GM21515 (cell line): ENCODE measurements at regions not wholly inside any gene's neighbourhood (a gene's known extent, or its start where the extent isn't known, plus 50 kb on each side); places are given as distances from the start of the nearest gene placed in this dataset.

ENCODE experiments used
- ATAC-seq: cut with Tn5 transposase; IDR thresholded peaks from one replicate; pipeline ENCODE4 v1.9.1; 2021; ENCODE audit not compliant: unreplicated experiment

DNA sequence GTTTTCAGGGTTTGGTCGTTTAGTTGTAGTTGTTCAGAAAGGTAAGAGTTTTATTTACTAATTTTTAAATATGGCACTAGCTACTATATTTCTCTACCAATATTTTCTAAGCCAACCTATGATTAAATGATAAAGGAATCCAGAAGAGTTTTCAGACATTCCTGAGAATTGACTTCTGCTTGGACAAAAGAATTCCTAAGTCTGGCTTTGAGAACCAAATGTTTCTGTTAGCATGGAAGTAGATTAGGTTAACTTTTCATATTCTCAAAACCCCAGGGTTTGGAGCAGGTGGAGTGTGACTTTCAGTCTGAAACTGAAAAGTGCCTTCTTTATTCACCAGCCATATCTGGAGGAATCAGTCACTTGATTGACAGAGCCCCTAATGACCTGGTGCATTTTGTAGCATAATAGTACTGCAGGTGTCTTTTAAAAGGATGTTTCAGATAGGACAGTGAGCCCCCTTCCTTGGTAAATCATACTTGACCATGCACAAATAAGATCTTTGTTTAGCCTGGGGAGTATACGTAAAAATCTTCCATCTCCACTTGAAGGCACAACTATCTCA lies 457.0 kb upstream of the ZNF462 start:
- ATAC-seq: no peak

DNA sequence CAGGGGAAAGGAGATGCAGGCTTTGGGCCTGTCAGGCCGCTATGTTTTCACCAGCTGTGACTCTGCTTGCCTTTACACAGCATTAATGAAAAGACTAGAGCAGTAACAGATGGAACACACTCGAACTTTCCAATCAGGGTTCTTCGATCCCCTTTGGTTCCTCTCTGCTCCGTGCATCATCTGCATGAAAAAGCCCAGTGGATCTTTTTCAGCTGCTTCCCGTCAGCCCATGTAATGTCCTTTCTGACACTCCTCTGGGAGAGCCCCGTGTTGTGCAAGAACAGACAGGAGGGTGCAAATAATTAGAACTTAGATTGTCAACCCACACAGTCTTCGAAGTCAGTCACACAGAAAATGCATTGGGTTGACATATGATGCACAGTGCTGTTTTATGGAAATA lies 448.9 kb upstream of the ZNF462 start:
- no peak for ATAC-seq

DNA sequence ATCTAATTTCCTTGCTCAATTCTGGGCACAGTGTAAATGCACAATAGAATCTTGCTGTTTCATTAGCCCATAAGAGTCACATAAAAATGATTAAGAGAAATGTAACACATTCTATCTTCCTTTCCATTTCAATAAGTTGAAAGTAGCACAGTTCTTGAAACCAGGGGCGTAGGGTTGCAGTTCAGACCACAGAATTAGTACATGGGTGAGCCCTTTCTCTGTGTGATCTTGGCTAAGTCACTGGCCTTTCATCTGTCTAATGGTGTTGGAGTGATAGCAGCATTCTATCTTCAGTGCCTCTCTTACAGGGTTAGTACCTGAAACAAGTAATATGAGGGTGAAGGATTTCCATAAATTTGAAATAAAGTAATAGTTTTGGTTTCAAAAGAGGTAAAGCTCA lies 445.3 kb upstream of the ZNF462 start:
- ATAC-seq: no peak

DNA sequence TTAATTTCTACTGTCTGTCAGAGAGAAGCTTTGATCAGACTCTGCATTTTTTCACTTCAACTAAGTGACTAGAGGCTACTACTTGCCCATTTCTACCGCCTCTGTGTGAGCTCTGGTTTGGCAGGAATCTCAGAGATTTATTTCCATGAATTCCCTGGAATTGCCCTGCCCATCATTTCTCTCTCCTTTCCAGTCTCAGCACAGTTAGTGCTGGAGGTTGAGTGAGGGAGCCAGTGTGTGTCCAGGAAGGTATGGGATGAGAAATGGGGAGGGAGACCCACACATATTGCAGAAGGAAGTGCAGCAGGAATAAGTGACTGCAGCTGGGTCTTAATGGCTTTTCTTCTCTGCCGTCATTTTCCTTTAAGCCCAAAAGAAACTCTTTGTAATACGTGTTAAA lies 443.1 kb upstream of the ZNF462 start:
- no peak for ATAC-seq

DNA sequence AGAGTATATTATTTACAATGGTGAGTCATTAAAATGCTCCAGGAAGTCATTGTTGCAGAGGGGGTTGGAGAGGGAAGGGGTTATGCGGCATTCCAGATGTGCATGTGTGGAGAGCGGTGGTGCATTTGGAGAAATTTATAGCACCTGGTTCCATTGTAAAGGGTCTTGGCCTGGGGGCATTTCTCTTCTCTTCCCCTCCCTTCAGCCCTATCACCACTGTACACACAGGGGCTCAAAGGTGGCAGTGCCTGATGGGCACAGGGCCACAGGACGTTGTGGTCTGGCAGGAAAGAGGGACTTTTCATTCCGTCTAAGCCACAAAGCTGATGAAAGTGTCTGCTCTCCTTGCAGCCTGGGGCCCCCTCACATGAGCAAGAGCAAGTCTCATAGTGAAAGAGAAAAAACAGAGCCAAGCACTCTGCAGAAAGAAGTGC lies 442.4 kb upstream of the ZNF462 start:
- ATAC-seq: peak; percentile 57

DNA sequence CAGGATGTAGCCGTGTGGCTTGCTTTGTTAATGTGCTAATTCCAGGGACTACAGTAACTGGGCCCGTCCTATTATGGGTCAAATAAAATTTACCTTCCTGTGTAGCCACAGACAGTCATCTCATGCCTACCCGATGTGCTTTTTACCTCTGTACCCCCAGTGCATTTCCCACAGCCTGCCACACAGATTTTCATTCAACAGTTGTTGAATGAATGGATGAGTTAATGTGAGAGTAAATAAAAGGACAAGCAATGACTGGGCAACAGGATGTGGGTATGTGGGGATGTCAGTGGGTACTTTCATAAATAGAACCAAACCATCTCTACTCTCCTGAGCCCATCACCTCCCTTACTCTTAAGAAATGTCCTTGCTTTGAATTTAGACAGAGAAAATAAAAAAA lies 441.2 kb upstream of the ZNF462 start:
- no peak for ATAC-seq

DNA sequence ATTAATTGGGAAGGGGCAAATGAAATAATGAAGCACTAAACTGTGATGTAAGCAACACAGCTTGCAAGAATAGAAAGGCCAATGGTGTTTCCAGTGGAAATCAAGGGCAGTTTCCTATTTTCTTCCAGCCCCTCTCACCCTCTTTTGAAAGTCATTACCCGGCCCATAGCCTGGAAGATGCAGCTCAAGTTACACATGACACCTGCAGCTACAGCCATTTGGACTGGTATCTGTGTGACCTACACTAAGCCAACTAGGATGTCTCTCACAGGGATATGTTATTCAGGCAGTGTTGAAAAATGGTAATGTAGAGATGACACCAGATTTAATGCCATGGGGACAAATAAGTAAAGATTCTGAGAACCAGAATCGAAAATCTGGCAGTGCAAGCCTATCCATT lies 439.4 kb upstream of the ZNF462 start:
- no peak for ATAC-seq

DNA sequence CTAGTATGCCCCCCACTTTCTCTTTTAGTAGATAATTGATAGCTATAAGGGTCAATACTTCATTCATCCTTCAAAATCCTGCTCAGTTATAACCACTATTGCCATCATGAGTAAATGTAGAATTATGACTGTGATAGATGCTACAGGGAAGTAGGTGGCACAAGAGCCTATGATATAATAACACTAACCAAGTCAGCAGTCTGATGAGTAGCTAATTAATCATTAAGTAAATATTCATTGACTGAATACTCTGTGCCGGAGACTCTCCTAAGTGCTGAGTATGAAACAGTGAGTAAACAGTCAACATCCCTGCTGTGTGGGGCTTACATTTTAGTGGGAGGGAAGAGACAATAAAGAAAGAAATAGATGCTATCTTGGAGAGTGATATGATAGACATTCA lies 430.3 kb upstream of the ZNF462 start:
- no peak for ATAC-seq

DNA sequence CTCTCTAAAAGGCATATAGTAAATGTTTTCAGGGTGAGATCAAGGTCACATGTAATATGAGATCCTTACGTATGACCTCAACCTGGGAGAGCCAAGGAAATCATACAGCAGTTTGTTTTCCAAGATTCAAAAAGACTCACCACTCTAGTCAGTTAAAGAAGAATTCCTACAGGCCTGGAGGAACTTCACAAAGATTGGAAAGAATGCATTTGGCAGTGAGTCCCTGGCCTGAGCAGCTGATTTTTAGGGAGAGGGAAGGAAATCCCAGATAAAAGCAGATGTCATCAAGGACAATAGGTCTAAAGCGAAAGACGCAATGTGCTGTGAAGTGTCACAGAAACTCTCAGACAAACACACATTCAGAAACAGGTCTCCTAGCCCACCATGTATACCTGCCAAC lies 424.0 kb upstream of the ZNF462 start:
- no peak for ATAC-seq

DNA sequence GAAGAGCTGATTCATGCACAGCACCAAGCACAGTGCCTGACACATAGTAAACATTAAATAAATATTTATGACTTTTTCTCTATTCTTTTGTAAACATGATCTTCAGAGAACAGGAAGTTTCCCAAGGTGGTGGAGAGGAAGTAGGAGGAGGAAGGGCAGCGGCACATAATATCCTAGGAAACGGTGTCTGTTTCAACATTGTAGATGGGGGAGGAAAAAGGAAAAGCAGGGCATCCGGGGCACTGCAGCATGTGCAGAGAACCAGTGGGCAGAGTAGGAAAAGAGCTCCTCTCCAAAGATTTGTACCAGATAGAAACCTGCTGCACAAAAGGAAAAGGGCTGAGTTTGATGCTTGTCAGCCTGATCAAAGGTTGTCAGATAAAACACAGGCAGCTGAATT lies 421.7 kb upstream of the ZNF462 start:
- ATAC-seq: no peak

DNA sequence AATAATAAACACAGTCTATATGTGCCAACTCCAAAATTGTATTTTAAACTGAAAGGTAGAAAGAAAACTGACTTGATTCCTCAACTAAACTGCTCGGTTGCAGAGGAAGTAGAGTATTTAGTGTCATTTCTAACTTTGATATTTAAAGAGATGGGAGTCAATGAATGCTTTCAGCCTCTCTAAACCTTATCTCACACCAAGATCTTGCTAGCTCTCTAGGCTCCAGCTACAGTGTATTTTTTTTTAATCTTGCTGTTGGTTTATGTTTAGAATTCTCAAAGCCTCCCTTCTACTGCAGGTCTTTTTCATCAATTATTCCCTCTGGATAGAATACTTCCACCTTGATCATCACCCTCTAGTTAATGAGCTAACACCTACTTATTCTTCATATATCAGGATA lies 419.4 kb upstream of the ZNF462 start:
- ATAC-seq: no peak

DNA sequence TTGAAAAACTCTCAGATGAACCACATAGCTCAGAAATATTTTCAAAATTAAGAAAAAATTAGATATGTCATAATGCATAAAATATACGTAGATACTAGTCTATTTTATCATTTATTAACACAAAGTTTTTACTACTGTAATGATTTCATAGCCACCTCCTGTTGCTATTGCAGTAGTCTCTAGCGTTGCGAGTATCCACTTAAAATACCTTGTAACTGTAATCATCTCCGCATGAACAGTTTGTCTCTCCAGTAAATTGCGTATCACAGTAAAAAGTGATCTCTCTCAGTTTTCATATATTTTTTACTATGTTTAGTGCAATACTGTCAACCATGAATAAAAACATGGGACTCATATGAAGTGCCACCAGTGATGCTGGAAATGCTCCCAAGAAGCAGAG lies 417.9 kb upstream of the ZNF462 start:
- ATAC-seq: no peak

DNA sequence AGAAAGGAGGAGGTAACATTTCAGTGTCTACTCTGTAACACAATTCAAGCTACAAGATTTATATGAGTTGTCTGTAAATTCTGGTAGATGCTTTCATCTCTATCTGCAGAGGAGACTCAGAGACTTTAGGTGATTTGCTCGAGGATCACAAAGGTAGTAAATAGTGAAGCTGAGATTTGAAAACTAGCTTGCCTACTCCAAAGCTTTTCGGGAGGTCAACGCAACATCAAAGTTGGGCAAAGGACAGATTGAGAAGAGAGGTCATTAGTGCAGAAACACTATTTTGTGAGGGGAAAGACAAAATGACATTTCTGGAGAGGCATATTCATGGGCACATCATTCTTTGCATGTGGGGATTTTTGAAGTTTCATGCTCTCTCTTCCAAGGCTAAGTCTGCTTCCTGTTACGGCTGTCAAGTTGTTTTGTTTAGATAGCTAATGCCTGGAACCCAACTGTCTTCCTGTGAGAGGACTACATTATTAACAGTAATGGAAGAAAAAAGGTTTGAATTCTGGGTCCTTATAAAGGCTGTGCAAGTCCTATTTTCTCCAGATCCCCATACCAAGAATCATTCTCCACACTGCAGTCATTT lies 413.5 kb upstream of the ZNF462 start:
- ATAC-seq: no peak

DNA sequence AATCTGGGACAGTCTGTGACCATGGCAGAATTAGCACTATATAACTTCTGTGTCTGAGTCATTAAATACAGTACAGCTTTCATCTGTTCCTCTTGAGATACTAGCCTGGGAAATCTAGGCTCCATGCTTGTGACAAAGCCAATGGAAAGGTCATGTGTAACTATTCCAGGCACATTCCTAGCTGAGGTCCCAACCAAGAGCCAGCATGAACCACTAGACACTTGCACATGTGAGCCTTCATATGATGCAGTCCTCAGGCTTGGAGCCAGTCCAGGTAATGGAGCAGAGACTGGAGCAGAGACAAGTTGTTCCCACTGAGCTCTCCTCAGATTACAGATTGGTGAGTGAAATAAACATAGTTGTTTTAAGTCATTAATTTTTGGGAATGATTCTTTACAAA lies 412.4 kb upstream of the ZNF462 start:
- ATAC-seq: no peak

DNA sequence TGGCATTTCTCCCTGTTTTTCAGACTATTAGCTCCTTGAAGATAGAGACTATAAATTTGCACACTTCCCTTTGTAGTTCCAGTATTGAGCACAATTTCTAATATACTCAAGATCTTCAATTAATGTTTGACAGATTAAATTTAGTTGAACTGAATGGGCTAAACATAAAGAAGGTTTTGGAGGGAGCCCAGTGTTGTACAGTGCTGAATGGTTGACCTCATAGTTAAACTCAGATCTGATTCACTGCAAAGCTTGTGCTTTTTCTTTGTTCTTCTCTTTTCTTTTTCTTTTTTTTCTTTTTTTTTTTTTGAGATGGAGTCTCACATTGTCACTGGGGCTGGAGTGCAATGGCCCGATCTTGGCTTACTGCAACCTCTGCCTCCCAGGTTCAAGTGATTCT lies 411.7 kb upstream of the ZNF462 start:
- ATAC-seq: no peak

DNA sequence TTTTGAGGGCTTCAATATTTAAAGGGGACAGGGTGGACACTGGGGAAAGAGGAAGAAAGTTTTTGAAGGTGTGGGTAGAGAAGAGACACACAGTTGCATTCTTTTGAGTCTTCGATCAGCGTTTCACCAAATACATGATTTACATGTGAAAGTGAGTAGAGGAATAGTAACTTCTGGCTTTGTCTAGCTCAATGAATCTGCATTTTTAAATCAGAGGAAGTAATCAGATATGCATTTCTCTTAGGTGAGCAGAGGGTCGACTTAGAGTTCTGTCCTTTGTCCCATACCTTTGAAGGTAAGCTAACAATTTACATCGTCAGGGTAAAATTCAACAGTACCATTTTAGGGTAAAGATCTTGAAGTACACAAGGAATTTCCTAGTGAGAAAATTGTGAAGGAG lies 406.4 kb upstream of the ZNF462 start:
- ATAC-seq: no peak

DNA sequence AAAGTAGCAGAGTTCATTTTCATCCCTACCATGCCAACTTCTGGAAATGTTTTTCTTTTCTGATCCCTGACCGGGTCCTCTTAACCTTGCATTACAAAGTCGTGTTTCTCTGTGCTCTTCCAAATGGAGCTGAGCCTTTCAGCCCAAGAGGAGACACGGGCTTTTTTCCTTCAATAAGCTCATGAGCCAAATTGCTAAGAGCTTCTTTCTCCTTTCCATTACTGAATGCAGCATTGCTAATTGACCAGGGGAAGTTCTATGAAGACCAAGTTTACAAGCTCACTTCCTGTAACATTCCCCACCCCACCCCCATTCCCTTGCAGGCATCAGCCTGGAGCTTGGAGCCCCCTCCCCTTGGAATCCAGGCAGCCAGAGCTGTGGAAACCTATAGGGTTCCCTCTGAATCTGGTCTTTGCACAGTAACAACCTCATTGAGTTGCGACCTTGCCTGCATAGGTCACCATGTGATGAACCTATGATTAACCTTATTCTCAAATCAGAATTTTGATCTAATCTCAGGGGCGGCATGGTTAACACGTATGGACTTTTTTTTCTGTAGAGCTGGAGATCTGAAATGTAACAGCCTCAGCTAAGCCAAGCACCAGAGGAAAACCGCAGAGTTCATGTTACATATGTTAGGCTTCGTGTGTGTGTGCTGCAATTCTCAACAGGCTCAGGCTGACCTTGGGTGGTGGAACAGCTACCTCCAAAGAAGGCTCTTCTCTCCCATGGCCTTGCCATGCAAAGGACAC lies 395.7 kb upstream of the ZNF462 start:
- no peak for ATAC-seq

DNA sequence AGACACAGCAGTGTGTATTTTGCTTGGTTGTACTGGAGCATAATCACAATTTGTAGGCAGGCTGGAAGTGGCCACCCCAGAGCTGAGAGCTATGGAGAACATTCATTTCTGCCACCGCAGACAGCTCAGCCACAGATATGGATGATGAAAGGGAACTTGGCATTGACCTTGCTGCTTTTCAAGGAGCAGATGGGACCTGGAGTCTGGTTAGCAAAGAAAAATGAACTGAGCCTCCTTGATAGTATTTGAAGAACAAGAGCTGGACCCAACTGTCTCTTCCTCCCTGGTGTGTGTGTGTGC lies 395.2 kb upstream of the ZNF462 start:
- no peak for ATAC-seq

DNA sequence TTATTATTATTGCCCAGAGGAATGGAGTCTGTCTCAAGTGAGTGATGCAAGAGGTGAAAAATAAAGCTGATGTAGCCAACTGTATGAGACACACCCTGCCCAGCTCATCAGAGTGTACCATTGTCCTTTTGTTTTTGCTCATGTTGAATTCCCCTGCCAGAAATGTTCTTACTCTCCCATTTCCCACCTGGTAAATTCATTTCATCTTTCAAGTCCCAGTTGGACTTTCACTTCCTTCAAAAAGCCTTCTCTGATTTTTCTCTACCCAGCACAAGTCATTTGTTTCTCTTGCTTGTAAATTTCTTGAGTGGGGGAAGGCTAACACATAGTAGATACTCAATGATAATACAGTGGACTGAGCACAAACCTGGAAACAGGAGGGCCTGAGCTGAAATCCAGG lies 394.5 kb upstream of the ZNF462 start:
- peak; percentile 47 for ATAC-seq

DNA sequence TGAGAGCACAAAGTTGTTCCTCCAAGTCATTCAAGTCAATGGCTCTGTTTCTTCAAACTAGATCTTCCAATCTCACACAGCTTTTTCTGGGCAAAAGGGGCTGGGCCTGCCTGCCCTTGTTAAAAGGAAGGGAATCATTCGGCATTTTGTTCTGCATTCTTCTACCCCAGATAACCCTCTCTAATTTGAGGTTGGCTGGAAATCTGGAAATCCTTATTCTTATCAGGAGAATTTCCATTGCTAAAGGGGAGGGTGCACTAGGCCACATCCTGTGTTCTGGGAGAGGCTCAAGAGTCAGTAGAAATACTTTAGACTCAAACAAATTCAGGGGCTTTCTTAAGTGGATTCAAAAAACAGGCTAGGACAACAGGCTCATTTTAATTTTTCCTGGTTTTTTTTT lies 384.7 kb upstream of the ZNF462 start:
- ATAC-seq: no peak

DNA sequence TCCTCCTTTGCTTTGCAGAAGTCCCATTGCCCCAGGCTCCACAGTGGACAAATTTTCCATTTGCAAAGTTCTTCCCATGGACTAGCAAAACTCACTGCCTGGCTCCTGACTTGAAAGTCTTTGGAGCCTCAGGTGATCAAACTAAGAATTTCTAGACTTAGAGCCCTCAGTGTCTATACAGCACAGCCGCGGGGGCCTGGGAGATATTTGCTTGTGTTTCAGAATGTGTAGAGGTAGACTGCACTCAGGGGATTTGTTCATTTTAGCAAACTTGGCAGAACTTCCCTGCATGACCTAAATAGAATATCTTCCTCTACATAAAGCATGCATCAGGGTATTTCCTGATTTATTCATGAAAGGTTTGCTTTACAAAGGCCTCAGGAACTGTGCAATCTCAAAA lies 384.2 kb upstream of the ZNF462 start:
- no peak for ATAC-seq

DNA sequence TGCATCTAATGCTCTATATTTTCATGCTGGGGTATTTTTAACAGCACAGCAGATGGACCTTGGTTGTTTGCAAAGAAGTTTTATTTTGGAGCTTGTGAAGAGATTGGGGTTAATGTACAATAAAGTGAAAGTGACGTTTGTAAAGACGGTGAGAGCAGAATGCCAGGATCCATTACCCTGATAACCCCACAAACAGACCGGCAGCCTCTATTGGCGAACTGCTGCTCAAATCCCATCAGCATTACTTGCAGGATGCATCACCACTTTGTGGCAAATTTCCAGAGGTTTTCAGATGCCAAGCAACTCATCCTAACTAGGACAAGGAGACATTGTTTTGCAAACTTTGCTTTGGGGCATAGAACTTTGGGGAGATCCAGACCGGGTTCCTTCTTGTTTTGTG lies 383.3 kb upstream of the ZNF462 start:
- ATAC-seq: no peak

DNA sequence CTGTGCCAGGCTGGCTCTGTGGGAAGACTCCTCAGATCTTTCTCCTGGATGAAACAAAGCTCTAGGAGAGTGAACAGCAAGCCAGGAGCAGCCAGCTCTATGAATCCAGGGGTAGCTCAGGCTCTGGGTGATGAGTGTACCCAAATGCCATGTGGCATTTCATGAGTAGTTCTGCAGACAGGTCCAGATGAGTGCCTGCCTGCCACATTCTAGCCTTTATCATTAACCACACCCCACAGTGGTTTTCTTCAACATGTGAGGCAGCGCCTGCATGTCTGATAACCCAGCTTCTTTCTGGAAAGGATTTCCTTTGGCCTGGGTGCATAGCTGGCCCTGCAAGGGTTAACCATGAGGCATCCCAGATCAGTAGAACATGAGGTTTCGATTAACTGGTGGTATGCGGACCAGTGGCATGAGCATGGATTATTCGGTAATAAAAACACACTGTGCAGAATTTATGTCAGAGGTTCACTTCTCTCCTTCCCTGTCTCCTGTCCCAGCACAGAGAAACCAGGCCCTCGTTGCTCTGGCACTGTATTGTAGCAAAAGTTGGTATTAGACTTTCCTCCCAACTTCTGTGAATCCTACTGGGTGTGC lies 381.9 kb upstream of the ZNF462 start:
- ATAC-seq: no peak
